ENCODE measurements at regions not wholly inside any gene's neighbourhood (a gene's known extent, or its start where the extent isn't known, plus 50 kb on each side); places are given as distances from the start of the nearest gene placed in this dataset.

DNA sequence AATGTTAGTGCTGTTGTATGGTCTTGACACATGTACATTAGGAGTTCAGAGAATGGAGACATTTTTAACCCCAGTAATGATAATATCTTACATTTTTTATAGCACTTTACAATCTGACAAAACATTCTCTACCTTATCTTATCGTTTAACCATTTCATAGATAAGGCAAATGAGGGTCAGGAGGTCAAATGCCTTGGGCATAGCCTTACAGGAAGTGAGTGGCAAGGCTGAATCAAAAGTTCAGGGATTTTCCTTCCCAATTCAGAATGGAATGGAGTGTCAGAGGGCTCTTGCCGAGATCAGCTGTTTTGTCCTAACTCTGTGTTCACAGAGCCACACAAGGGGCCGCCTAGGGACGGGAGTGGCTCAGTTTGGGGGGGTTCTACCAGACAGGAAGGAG is 57.6 kb upstream of the AK4 start:
- WGBS, 3 donors = 49 to 57% (median 56%) methylated on average over 4 of the region's 4 CpGs
- H3K4me1 ChIP-seq = no peaks in the 10 kb centered on the region
- no peaks in the 10 kb centered on the region for H3K9me3 ChIP-seq
- intact Hi-C loops (cut with DNase I) = no loop called here
- TF ChIP-seq, protein P1, sequence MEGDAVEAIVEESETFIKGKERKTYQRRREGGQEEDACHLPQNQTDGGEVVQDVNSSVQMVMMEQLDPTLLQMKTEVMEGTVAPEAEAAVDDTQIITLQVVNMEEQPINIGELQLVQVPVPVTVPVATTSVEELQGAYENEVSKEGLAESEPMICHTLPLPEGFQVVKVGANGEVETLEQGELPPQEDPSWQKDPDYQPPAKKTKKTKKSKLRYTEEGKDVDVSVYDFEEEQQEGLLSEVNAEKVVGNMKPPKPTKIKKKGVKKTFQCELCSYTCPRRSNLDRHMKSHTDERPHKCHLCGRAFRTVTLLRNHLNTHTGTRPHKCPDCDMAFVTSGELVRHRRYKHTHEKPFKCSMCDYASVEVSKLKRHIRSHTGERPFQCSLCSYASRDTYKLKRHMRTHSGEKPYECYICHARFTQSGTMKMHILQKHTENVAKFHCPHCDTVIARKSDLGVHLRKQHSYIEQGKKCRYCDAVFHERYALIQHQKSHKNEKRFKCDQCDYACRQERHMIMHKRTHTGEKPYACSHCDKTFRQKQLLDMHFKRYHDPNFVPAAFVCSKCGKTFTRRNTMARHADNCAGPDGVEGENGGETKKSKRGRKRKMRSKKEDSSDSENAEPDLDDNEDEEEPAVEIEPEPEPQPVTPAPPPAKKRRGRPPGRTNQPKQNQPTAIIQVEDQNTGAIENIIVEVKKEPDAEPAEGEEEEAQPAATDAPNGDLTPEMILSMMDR (IDR thresholded peaks at IDR 0.05) = no peak
- no peak overlapping the region for H3K27ac ChIP-seq
- no peak overlapping the region for H3K4me3 ChIP-seq
- no peaks in the 10 kb centered on the region for H3K36me3 ChIP-seq (ENCODE audit: insufficient read depth in 1 of 2, low read depth in 1 of 2)
- ATAC-seq (no peak), DNase-seq (no peak)
- H3K27me3 ChIP-seq (ENCODE audit: insufficient read depth in 3 of 3, low read length in 2 of 3) = no peaks in the 10 kb centered on the region

DNA sequence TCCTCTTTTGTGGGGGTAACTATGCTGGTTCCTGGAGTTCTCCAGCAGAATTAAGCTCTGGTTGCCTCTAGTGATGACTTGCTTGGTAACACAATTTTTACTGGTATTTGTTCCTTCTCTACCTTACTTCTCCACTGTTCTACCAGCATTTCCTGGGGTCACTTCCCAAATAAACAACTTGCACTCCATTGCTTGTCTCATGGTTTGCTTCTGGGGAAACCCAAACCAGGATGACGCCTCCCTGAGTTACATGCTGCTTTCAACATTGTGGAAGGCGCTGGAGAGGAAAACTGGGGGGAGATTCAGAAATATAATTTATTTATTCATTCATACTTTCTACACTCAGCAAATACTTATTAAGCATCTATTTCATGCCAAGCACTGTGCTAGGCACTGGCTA is 55.3 kb upstream of the AK4 start:
- H3K9me3 ChIP-seq = no peaks in the 10 kb centered on the region
- TF ChIP-seq, protein P1 (IDR thresholded peaks at IDR 0.05) = no peak
- H3K4me1 ChIP-seq = no peaks in the 10 kb centered on the region
- no peaks in the 10 kb centered on the region for H3K27me3 ChIP-seq (ENCODE audit: insufficient read depth in 3 of 3, low read length in 2 of 3)
- ATAC-seq (no peak), DNase-seq (no peak)
- H3K4me3 ChIP-seq = no peak overlapping the region
- H3K27ac ChIP-seq = no peak overlapping the region
- intact Hi-C loops (cut with DNase I) = no loop called here
- WGBS, 3 donors = 92 to 98% (median 98%) methylated on average over 2 of the region's 2 CpGs
- no peaks in the 10 kb centered on the region for H3K36me3 ChIP-seq (ENCODE audit: insufficient read depth in 1 of 2, low read depth in 1 of 2)

DNA sequence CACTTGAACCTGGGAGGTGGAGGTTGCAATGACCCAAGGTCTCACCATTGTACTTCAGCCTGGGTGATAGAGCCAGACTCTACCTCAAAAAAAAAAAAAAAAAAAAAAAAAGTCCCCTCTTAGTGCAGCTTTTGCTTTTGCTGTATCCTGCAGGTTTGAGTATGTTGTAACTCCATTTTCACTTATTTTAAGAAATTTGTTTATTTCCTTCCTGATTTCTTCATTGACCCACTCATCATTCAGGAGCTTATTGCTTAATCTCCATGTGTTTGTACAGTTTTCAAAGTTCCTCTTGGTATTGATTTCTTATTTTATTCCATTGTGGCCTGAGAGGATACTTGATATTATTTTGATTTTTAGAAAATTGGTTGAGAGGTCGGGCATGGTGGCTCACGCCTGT is 50.9 kb upstream of the AK4 start:
- Histone ChIP-seq H3K9me3 (peaks cover 13% of the 10 kb centered on the region), H3K4me3 (no peak overlapping the region), H3K36me3 (ENCODE audit: insufficient read depth in 1 of 2, low read depth in 1 of 2) (no peaks in the 10 kb centered on the region), H3K4me1 (no peaks in the 10 kb centered on the region), H3K27ac (no peak overlapping the region), H3K27me3 (ENCODE audit: insufficient read depth in 3 of 3, low read length in 2 of 3) (no peaks in the 10 kb centered on the region)
- intact Hi-C loops (cut with DNase I) = no loop called here
- DNase-seq = no peak
- WGBS, 3 donors = 84 to 92% (median 86%) methylated on average over 2 of the region's 2 CpGs
- TF ChIP-seq, protein P1 (IDR thresholded peaks at IDR 0.05) = no peak
- no peak for ATAC-seq

Measured in psoas muscle (tissue), 7 donors.